GM12878 (cell line): ENCODE measurements at regions not wholly inside any gene's neighbourhood (a gene's known extent, or its start where the extent isn't known, plus 50 kb on each side); places are given as distances from the start of the nearest gene placed in this dataset.

Experiments
- ATAC-seq: fragments of 200-7000 bp; cut with Tn5 transposase; 3 replicates; pipeline ENCODE4 v1.9.1; 2020; ENCODE audit warnings: mild to moderate bottlenecking, moderate library complexity
- BruUV-seq: library from RNA; stranded (reverse); fragments of 400-500 nt; replicated peaks from 2 replicates; lab custom pipeline; 2021; lab: Mats Ljungman, UMichigan
- CTCF ChIA-PET: fragments of 300-600 bp; sonication (Branson Sonifier 250); formaldehyde crosslinking; extraction: SDS; loops from one replicate; lab custom pipeline; 2021; ENCODE audit warnings: inconsistent platforms; lab: Yijun Ruan, JAX
- POLR2A ChIA-PET: fragments of 350-600 bp; formaldehyde crosslinking; extraction: SDS; loops from one replicate; lab custom pipeline; 2021; ENCODE audit warnings: inconsistent platforms; lab: Charles Lee
- RAD21 ChIA-PET: fragments of 300-600 bp; sonication (Branson Sonifier 250); formaldehyde crosslinking; loops from one replicate; lab custom pipeline; 2023; ENCODE audit warnings: antibody characterized with exemption; ENCODE audit not compliant: unreplicated experiment; lab: Charles Lee
- SMC1A ChIA-PET: fragments of 300-600 bp; sonication (Branson Sonifier 250); formaldehyde crosslinking; loops from one replicate; lab custom pipeline; 2023; ENCODE audit not compliant: unreplicated experiment, uncharacterized antibody; lab: Charles Lee
- DNase-seq: peaks from one replicate; pipeline ENCODE4 v3.0.0-alpha.2; 2011; ENCODE audit warnings: low read depth, low spot score
- FAIRE-seq: peaks from 3 replicates; lab custom pipeline; 2011; peaks lifted over from hg19 to GRCh38; lab: Jason Lieb, UNC
- H2AFZ ChIP-seq: 2 replicates; pipeline ENCODE4 v1.6.0; 2011; ENCODE audit warnings: low read depth, low read length, control low read depth; ENCODE audit not compliant: control insufficient read depth
- H3K27ac ChIP-seq: 2 replicates; pipeline ENCODE4 v1.5.1; 2011; ENCODE audit warnings: control low read depth; ENCODE audit not compliant: control insufficient read depth, insufficient read depth
- H3K27me3 ChIP-seq, 2 experiments: replicated peaks in 1 of 2; 2 replicates each; pipeline versions ENCODE4 v1.6.0 to v1.6.1; 2011; ENCODE audit warnings: low read length in 1 of 2; ENCODE audit not compliant: control insufficient read depth in 2 of 2, insufficient read depth in 2 of 2
- H3K36me3 ChIP-seq, 2 experiments: 2 replicates each; pipeline ENCODE4 v1.5.1; 2011; ENCODE audit warnings: low read length in 1 of 2; ENCODE audit not compliant: control insufficient read depth in 2 of 2, insufficient read depth in 2 of 2
- H3K4me1 ChIP-seq: 2 replicates; pipeline ENCODE4 v1.6.1; 2011; ENCODE audit warnings: mild to moderate bottlenecking, low read length, moderate library complexity, mixed read lengths; ENCODE audit not compliant: control insufficient read depth, insufficient read depth
- H3K4me2 ChIP-seq: 2 replicates; pipeline ENCODE4 v1.6.0; 2011; ENCODE audit warnings: control low read depth; ENCODE audit not compliant: control insufficient read depth, insufficient read depth
- H3K4me3 ChIP-seq: fragments of 200-600 bp; sonication (generic); 2 replicates; pipeline ENCODE4 v1.5.1; 2016
- H3K79me2 ChIP-seq: 2 replicates; pipeline ENCODE4 v1.6.0; 2011; ENCODE audit warnings: low read length; ENCODE audit not compliant: control insufficient read depth, insufficient read depth
- H3K9ac ChIP-seq: 2 replicates; pipeline ENCODE4 v1.8.0; 2011; ENCODE audit warnings: low read length, control low read depth, mixed read lengths; ENCODE audit not compliant: control insufficient read depth, insufficient read depth
- H3K9me3 ChIP-seq: replicated peaks from 3 replicates; pipeline ENCODE4 v1.5.1; 2011; ENCODE audit warnings: mild to moderate bottlenecking, low read length; ENCODE audit not compliant: control insufficient read depth, insufficient read depth
- H4K20me1 ChIP-seq: 2 replicates; pipeline ENCODE4 v1.6.0; 2011; ENCODE audit not compliant: control insufficient read depth, insufficient read depth
- CBX5 ChIP-seq: sonication (generic); IDR thresholded peaks from 2 replicates; pipeline ENCODE4 v1.6.1; 2016; ENCODE audit warnings: low read depth, moderate library complexity, mild to moderate bottlenecking, inconsistent platforms
- CHD1 ChIP-seq: IDR thresholded peaks from 2 replicates; pipeline ENCODE4 v1.6.1; 2012; ENCODE audit warnings: low read depth, low read length, improper control_type of control experiment
- CHD4 ChIP-seq: fragments of 200-600 bp; sonication (generic); IDR thresholded peaks from 2 replicates; pipeline ENCODE4 v1.6.1; 2016; ENCODE audit warnings: mild to moderate bottlenecking
- CREB1 ChIP-seq: IDR thresholded peaks from 2 replicates; pipeline ENCODE4 v1.6.1; 2012; ENCODE audit warnings: low read depth, mild to moderate bottlenecking, inconsistent platforms
- DPF2 ChIP-seq: fragments of 450-650 bp; IDR thresholded peaks from 2 replicates; pipeline ENCODE4 v1.6.1; 2017; ENCODE audit warnings: mild to moderate bottlenecking
- LARP7 ChIP-seq: fragments of 450-650 bp; IDR thresholded peaks from 2 replicates; pipeline ENCODE4 v1.6.1; 2017; ENCODE audit warnings: mild to moderate bottlenecking
- SMAD1 ChIP-seq: fragments of 450-650 bp; IDR thresholded peaks from 2 replicates; pipeline ENCODE4 v1.6.1; 2018; ENCODE audit warnings: mild to moderate bottlenecking, low read depth; ENCODE audit not compliant: partially characterized antibody
- SRF ChIP-seq, 2 experiments: IDR thresholded peaks; 2 replicates each; pipeline ENCODE4 v1.6.1; 2011; ENCODE audit warnings: low read depth in 2 of 2, low read length in 2 of 2, mild to moderate bottlenecking in 1 of 2, moderate library complexity in 1 of 2
- TCF7 ChIP-seq: IDR thresholded peaks from 2 replicates; pipeline ENCODE4 v1.6.1; 2014; ENCODE audit warnings: antibody characterized with exemption, borderline replicate concordance
- ZNF217 ChIP-seq: fragments of 450-650 bp; IDR thresholded peaks from 2 replicates; pipeline ENCODE4 v1.6.1; 2017; ENCODE audit warnings: antibody characterized with exemption, mild to moderate bottlenecking
- WGBS: methylation state at CpG from one replicate; pipeline ENCODE4 v1.1.6; 2016; ENCODE audit warnings: low lambda C conversion rate; ENCODE audit not compliant: insufficient replicate concordance, insufficient coverage; ENCODE audit errors: missing lambda C conversion rate; 5-methylcytosine and 5-hydroxymethylcytosine counted together
- in situ Hi-C: fragments of 300-500 bp; cut with MboI; formaldehyde crosslinking; loops from 9 replicates; pipeline ENCODE4 v1.14.3; 2018; ENCODE audit warnings: mixed read lengths
- intact Hi-C: fragments of 100-400 bp; cut with micrococcal nuclease; formaldehyde crosslinking; loops from one replicate; pipeline ENCODE4 v1.14.2; 2022; ENCODE audit not compliant: unreplicated experiment
- TF ChIP-seq, protein P1 (sequence below), 3 experiments: IDR thresholded peaks in 2 of 3; conservative IDR thresholded peaks in 1 of 3; 2 replicates each; pipeline ENCODE4 v1.5.1; 2011; ENCODE audit warnings: low read depth in 3 of 3, low read length in 3 of 3, mild to moderate bottlenecking in 3 of 3, control low read depth in 2 of 3, moderate library complexity in 2 of 3, inconsistent platforms in 1 of 3, mixed read lengths in 1 of 3; ENCODE audit not compliant: control insufficient read depth in 2 of 3, insufficient read depth in 1 of 3; ENCODE audit errors: extremely low read depth in 1 of 3
- TF ChIP-seq, protein P2 (sequence below): fragments of 450-650 bp; IDR thresholded peaks from 2 replicates; pipeline ENCODE4 v1.6.1; 2017; ENCODE audit warnings: low read depth, mild to moderate bottlenecking, moderate library complexity
- TF ChIP-seq, protein P3 (sequence below): fragments of 450-650 bp; formaldehyde crosslinking; IDR thresholded peaks from 2 replicates; pipeline ENCODE4 v1.4.0; 2020; ENCODE audit warnings: mild to moderate bottlenecking, moderate library complexity
- TF ChIP-seq, protein P4 (sequence below): fragments of 450-650 bp; conservative IDR thresholded peaks from 2 replicates; pipeline ENCODE4 v1.6.1; 2017; ENCODE audit warnings: mild to moderate bottlenecking, moderate library complexity

DNA sequence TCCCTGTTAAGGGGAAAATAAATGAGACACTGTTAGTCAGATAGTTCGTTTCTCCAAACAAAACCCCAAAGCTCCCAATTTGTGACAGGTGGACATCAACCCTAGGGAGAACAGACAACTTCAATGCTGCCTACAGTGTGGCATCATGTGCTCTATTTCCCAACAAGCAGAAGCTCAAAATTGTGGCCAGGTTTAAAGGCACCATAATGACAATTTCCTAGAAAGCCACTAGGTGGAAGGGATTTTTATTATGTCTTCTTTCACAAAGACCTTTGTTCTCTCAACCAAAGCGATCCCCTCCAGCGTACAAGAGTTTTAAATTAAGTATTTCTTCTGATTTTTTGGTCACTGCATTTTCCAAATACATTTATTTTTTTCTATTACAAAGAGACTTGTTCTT is 88.0 kb upstream of the MBIP start (continued):
- TF ChIP-seq, protein P1, sequence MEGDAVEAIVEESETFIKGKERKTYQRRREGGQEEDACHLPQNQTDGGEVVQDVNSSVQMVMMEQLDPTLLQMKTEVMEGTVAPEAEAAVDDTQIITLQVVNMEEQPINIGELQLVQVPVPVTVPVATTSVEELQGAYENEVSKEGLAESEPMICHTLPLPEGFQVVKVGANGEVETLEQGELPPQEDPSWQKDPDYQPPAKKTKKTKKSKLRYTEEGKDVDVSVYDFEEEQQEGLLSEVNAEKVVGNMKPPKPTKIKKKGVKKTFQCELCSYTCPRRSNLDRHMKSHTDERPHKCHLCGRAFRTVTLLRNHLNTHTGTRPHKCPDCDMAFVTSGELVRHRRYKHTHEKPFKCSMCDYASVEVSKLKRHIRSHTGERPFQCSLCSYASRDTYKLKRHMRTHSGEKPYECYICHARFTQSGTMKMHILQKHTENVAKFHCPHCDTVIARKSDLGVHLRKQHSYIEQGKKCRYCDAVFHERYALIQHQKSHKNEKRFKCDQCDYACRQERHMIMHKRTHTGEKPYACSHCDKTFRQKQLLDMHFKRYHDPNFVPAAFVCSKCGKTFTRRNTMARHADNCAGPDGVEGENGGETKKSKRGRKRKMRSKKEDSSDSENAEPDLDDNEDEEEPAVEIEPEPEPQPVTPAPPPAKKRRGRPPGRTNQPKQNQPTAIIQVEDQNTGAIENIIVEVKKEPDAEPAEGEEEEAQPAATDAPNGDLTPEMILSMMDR (IDR thresholded peaks at IDR 0.05 in 2 of 3, conservative IDR thresholded peaks at IDR 0.05 in 1 of 3; ENCODE audit: control insufficient read depth in 2 of 3, extremely low read depth in 1 of 3, insufficient read depth in 1 of 3, low read depth in 3 of 3, low read length in 3 of 3), result no peak

DNA sequence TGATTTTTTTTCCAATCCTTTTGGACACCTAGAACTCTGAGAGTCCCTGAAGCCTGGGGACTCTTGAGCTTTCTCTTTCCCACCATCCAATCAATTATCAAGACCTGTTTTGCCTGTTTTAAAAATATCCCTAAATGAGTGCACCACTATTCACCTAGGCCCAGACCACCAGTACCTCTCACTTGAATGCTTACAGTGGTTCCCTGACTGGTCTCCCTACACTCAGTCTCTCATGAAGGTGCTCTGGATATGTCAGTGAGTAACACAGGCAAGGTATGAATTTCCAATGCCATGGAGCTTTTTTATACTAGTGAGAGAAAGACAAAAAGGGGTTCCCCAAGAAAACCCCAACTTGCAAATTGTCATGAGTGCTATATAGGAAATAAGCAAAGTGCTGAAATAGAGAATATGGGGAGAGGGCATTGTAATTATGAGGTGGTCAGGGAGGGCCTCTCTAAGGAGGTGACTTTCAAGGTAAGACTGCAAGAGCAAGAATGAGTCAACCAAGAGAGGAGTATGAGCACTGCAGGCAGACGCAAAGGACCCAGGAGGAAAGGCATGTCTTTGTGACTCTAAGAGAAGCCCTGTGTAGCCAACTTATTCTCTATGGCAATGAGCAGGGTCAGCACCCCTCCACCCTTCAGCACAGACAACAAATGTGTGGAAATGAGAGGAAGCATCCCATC is 85.3 kb upstream of the MBIP start:
- SMC1A ChIA-PET, result no interaction called here
- no peak for DNase-seq
- intact Hi-C loops, result no loop called here
- in situ Hi-C loops, result no loop called here
- H3K36me3 ChIP-seq, result no peaks in the 10 kb centered on the region
- RAD21 ChIA-PET, result no interaction called here
- no peak overlapping the region for H3K4me2 ChIP-seq
- H3K27ac ChIP-seq, result no peak overlapping the region
- no peaks in the 10 kb centered on the region for H3K79me2 ChIP-seq
- H3K9ac ChIP-seq, result no peak overlapping the region
- no peak overlapping the region for H3K4me3 ChIP-seq
- BruUV-seq, result no TSS peak
- FAIRE-seq, result no peak
- CTCF ChIA-PET, result no interaction called here
- no peaks in the 10 kb centered on the region for H3K27me3 ChIP-seq
- H3K4me1 ChIP-seq, result no peaks in the 10 kb centered on the region
- no peak for ATAC-seq
- POLR2A ChIA-PET, result no interaction called here
- no peaks in the 10 kb centered on the region for H3K9me3 ChIP-seq
- no peaks in the 10 kb centered on the region for H4K20me1 ChIP-seq
- no peak overlapping the region for H2AFZ ChIP-seq
- WGBS, result 0% methylated on average over 1 of the region's 1 CpG
- no peak for TF ChIP-seq CHD4
- TF ChIP-seq, protein P2, sequence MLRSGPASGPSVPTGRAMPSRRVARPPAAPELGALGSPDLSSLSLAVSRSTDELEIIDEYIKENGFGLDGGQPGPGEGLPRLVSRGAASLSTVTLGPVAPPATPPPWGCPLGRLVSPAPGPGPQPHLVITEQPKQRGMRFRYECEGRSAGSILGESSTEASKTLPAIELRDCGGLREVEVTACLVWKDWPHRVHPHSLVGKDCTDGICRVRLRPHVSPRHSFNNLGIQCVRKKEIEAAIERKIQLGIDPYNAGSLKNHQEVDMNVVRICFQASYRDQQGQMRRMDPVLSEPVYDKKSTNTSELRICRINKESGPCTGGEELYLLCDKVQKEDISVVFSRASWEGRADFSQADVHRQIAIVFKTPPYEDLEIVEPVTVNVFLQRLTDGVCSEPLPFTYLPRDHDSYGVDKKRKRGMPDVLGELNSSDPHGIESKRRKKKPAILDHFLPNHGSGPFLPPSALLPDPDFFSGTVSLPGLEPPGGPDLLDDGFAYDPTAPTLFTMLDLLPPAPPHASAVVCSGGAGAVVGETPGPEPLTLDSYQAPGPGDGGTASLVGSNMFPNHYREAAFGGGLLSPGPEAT, result no peak
- no peak for TF ChIP-seq CBX5
- no peak for TF ChIP-seq TCF7
- TF ChIP-seq DPF2, result no peak
- TF ChIP-seq, protein P3, sequence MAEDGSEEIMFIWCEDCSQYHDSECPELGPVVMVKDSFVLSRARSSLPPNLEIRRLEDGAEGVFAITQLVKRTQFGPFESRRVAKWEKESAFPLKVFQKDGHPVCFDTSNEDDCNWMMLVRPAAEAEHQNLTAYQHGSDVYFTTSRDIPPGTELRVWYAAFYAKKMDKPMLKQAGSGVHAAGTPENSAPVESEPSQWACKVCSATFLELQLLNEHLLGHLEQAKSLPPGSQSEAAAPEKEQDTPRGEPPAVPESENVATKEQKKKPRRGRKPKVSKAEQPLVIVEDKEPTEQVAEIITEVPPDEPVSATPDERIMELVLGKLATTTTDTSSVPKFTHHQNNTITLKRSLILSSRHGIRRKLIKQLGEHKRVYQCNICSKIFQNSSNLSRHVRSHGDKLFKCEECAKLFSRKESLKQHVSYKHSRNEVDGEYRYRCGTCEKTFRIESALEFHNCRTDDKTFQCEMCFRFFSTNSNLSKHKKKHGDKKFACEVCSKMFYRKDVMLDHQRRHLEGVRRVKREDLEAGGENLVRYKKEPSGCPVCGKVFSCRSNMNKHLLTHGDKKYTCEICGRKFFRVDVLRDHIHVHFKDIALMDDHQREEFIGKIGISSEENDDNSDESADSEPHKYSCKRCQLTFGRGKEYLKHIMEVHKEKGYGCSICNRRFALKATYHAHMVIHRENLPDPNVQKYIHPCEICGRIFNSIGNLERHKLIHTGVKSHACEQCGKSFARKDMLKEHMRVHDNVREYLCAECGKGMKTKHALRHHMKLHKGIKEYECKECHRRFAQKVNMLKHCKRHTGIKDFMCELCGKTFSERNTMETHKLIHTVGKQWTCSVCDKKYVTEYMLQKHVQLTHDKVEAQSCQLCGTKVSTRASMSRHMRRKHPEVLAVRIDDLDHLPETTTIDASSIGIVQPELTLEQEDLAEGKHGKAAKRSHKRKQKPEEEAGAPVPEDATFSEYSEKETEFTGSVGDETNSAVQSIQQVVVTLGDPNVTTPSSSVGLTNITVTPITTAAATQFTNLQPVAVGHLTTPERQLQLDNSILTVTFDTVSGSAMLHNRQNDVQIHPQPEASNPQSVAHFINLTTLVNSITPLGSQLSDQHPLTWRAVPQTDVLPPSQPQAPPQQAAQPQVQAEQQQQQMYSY, result no peak
- TF ChIP-seq, protein P4, sequence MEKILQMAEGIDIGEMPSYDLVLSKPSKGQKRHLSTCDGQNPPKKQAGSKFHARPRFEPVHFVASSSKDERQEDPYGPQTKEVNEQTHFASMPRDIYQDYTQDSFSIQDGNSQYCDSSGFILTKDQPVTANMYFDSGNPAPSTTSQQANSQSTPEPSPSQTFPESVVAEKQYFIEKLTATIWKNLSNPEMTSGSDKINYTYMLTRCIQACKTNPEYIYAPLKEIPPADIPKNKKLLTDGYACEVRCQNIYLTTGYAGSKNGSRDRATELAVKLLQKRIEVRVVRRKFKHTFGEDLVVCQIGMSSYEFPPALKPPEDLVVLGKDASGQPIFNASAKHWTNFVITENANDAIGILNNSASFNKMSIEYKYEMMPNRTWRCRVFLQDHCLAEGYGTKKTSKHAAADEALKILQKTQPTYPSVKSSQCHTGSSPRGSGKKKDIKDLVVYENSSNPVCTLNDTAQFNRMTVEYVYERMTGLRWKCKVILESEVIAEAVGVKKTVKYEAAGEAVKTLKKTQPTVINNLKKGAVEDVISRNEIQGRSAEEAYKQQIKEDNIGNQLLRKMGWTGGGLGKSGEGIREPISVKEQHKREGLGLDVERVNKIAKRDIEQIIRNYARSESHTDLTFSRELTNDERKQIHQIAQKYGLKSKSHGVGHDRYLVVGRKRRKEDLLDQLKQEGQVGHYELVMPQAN, result no peak
- TF ChIP-seq ZNF217, result no peak
- no peak for TF ChIP-seq CHD1
- no peak for TF ChIP-seq CREB1
- no peak for TF ChIP-seq LARP7
- no peak for TF ChIP-seq SMAD1
- no peak for TF ChIP-seq SRF (IDR thresholded peaks at IDR 0.05; ENCODE audit: low read depth in 2 of 2, low read length in 2 of 2)
